Trophoblast cell (in vitro differentiated cells and primary cell): ENCODE measurements at regions not wholly inside any gene's neighbourhood (a gene's known extent, or its start where the extent isn't known, plus 50 kb on each side); places are given as distances from the start of the nearest gene placed in this dataset.
"Not testable (repeated sequence)": the region's sequence is repeated elsewhere in the genome, so short reads cannot be mapped to it uniquely, and the experiment has no call there.

ENCODE experiments used
- DNase-seq, 2 donors: peaks; one replicate each; pipeline ENCODE4 v3.0.0-alpha.2; 2016
- H2AFZ ChIP-seq: 2 replicates; pipeline ENCODE4 v1.6.1; 2013; ENCODE audit warnings: low read length, moderate library complexity, mild to moderate bottlenecking; ENCODE audit not compliant: insufficient read depth, poor library complexity
- H2AK5ac ChIP-seq: 2 replicates; pipeline ENCODE4 v1.6.1; 2013; ENCODE audit warnings: mild to moderate bottlenecking, low read length
- H2BK120ac ChIP-seq: 2 replicates; pipeline ENCODE4 v1.6.1; 2013; ENCODE audit warnings: low read length, mild to moderate bottlenecking, moderate library complexity; ENCODE audit not compliant: insufficient read depth, poor library complexity
- H2BK12ac ChIP-seq: 2 replicates; pipeline ENCODE4 v1.6.1; 2013; ENCODE audit warnings: mild to moderate bottlenecking, low read length, moderate library complexity
- H2BK5ac ChIP-seq: 2 replicates; pipeline ENCODE4 v1.6.1; 2013; ENCODE audit warnings: low read length, low read depth, moderate library complexity, mild to moderate bottlenecking; ENCODE audit not compliant: poor library complexity
- H3K14ac ChIP-seq: 2 replicates; pipeline ENCODE4 v1.6.1; 2013; ENCODE audit warnings: mild to moderate bottlenecking, low read length
- H3K18ac ChIP-seq: 2 replicates; pipeline ENCODE4 v1.6.1; 2013; ENCODE audit warnings: mild to moderate bottlenecking, low read length
- H3K23ac ChIP-seq: 2 replicates; pipeline ENCODE4 v1.6.1; 2013; ENCODE audit warnings: low read length
- H3K27ac ChIP-seq: 2 replicates; pipeline ENCODE4 v1.5.1; 2013; ENCODE audit warnings: low read depth, mild to moderate bottlenecking, inconsistent platforms, low read length, moderate library complexity
- H3K27me3 ChIP-seq: 2 replicates; pipeline ENCODE4 v1.6.1; 2013; ENCODE audit warnings: inconsistent platforms, mild to moderate bottlenecking, low read length, moderate library complexity; ENCODE audit not compliant: insufficient read depth
- H3K36me3 ChIP-seq, 2 experiments: 1 replicate in 1 of 2; 2 replicates in 1 of 2; pipeline ENCODE4 v1.6.1; 2013; ENCODE audit warnings: low read length in 2 of 2, mild to moderate bottlenecking in 2 of 2, moderate library complexity in 1 of 2; ENCODE audit not compliant: insufficient read depth in 2 of 2, control insufficient read depth in 1 of 2
- H3K4ac ChIP-seq: 2 replicates; pipeline ENCODE4 v1.6.1; 2013; ENCODE audit warnings: low read depth, mild to moderate bottlenecking, low read length, moderate library complexity
- H3K4me1 ChIP-seq, 2 experiments: 1 replicate in 1 of 2; 2 replicates in 1 of 2; pipeline ENCODE4 v1.6.1; 2013; ENCODE audit warnings: low read length in 2 of 2, mild to moderate bottlenecking in 2 of 2, moderate library complexity in 1 of 2; ENCODE audit not compliant: insufficient read depth in 2 of 2, control insufficient read depth in 1 of 2
- H3K4me2 ChIP-seq: 2 replicates; pipeline ENCODE4 v1.6.1; 2013; ENCODE audit warnings: inconsistent platforms, mild to moderate bottlenecking, low read length, moderate library complexity
- H3K4me3 ChIP-seq: 2 replicates; pipeline ENCODE4 v1.5.1; 2013; ENCODE audit warnings: mild to moderate bottlenecking, low read depth, low read length, inconsistent platforms
- H3K79me1 ChIP-seq: one replicate; pipeline ENCODE4 v1.6.1; 2013; ENCODE audit warnings: low read length
- H3K79me2 ChIP-seq: 2 replicates; pipeline ENCODE4 v1.6.1; 2013; ENCODE audit warnings: low read length, mild to moderate bottlenecking; ENCODE audit not compliant: control insufficient read depth, insufficient read depth, poor library complexity
- H3K9ac ChIP-seq: 2 replicates; pipeline ENCODE4 v1.6.1; 2013; ENCODE audit warnings: mild to moderate bottlenecking, low read length
- H3K9me3 ChIP-seq: 2 replicates; pipeline ENCODE4 v1.6.1; 2013; ENCODE audit warnings: low read depth, mild to moderate bottlenecking, control low read depth, inconsistent platforms, low read length; ENCODE audit not compliant: insufficient read depth
- H4K12ac ChIP-seq: 2 replicates; pipeline ENCODE4 v1.6.1; 2013; ENCODE audit warnings: low read depth, mild to moderate bottlenecking, low read length, moderate library complexity
- H4K8ac ChIP-seq: 2 replicates; pipeline ENCODE4 v1.6.1; 2013; ENCODE audit warnings: low read depth, mild to moderate bottlenecking, low read length, moderate library complexity
- H4K91ac ChIP-seq: one replicate; pipeline ENCODE4 v1.6.1; 2013; ENCODE audit warnings: low read depth, mild to moderate bottlenecking, low read length, moderate library complexity
- WGBS: extraction: QIAGEN DNeasy Blood & Tissue Kit; methylation state at CpG from one replicate; pipeline ENCODE4 v1.1.7; 2013; ENCODE audit warnings: missing lambda C conversion rate; ENCODE audit not compliant: insufficient read length, insufficient coverage; ENCODE audit errors: extremely low coverage; 5-methylcytosine and 5-hydroxymethylcytosine counted together

DNA sequence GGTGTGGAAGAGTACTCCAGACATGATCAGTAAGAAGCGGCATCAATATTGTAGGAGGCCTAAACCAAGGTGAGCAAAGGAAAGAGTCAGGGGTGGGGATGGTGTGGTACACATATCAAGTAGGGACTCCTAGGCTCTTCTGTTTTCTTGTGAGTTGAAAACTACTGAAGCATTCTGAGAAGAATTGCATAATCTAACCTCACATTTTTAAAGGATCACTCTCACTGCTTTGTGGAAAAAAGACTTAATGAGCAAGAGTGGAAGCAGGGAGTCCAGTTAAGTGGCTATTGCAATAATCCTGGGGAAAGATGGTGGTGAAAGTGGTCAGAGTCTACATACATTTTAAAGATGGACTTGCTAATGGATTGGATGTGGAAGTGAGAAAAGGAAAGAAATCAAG, 899.5 kb upstream of the FAM98A start:
- Histone ChIP-seq H3K4me3 (no peak overlapping the region), H3K4ac (no peak overlapping the region), H3K79me2 (no peaks in the 10 kb centered on the region), H3K9me3 (no peaks in the 10 kb centered on the region), H2AK5ac (no peak overlapping the region), H2BK120ac (no peak overlapping the region), H3K27ac (no peak overlapping the region), H4K12ac (no peak overlapping the region), H3K79me1 (no peaks in the 10 kb centered on the region), H3K36me3 (no peaks in the 10 kb centered on the region), H3K18ac (no peak overlapping the region), H3K27me3 (no peaks in the 10 kb centered on the region), H3K4me1 (no peaks in the 10 kb centered on the region), H3K4me2 (no peak overlapping the region), H3K14ac (no peak overlapping the region), H2BK12ac (no peak overlapping the region), H2AFZ (no peak overlapping the region), H3K9ac (no peak overlapping the region), H4K91ac (no peak overlapping the region), H4K8ac (no peak overlapping the region), H3K23ac (no peak overlapping the region), H2BK5ac (no peak overlapping the region)
- no CpG with 5 or more reads among the region's 1 CpG for WGBS
- DNase-seq, result no peak

DNA sequence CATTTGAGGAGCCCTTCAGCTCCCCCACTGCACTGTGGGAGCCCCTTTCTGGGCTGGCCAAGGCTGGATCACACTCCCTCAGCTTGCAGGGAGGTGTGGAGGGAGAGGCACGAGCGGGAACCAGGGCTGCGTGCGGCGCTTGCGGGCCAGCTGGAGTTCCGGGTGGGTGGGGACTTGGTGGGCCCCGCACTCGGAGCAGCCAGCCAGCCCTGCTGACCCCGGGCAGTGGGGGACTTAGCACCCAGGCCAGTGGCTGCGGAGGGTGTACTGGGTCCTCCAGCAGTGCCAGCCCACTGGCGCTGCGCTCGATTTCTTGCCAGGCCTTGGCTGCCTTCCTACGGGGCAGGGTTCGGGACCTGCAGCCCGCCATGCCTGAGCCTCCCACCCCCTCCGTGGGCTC, 895.1 kb upstream of the FAM98A start:
- H4K12ac ChIP-seq, H3K9ac ChIP-seq, H2AFZ ChIP-seq, H3K9me3 ChIP-seq, H3K79me2 ChIP-seq, H3K79me1 ChIP-seq, H3K36me3 ChIP-seq, H2AK5ac ChIP-seq, DNase-seq, H4K91ac ChIP-seq, H3K27me3 ChIP-seq, H3K27ac ChIP-seq, H3K18ac ChIP-seq, H3K23ac ChIP-seq, H2BK5ac ChIP-seq, H4K8ac ChIP-seq, H2BK120ac ChIP-seq, H3K4me2 ChIP-seq, H3K4me1 ChIP-seq, H3K4me3 ChIP-seq, H2BK12ac ChIP-seq, H3K4ac ChIP-seq, H3K14ac ChIP-seq: not testable (repeated sequence)
- WGBS, result no CpG with 5 or more reads among the region's 18 CpGs

DNA sequence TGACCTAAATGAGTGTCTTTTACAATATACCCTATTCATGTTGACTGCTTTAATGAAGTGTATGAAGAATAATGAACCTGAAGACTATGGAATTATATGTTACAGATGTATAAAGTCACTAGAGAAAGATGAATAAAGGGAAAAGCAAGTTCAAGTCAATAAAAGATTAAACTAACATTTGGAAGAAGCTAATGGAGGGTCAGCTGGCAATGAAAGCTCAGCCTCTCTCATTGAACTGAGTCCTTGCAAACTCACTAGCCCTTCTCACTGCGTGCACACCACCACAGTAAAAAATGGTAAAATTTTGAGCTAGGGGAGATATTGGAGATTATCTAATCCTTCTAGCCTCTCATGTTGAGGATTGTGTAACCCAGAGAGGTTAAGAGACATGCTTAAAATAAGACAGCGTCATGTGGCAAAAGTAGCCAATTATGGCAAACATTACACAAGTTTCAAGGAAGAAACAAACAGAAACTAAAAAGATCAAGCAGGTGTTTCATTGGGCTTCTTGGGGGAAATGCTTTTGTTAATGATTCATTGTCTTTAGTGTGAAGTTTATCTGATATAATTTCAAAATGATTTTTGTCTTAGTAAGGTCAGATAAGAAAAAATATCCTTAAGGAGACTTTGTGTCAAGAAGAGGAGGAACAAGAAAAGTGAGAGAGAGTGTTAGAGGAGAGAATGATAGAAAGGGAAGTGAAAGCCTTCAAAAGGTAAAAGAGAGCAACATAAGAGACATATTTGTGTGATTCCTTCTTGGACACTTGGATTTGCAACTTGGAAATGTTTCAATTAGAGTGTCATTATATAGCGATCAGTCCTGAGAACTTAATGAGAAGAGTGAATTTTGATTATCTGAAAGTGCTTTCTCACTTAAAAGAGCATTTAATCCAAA, 893.7 kb upstream of the FAM98A start:
- H3K4me1 ChIP-seq, result no peaks in the 10 kb centered on the region
- no CpG with 5 or more reads among the region's 3 CpGs for WGBS

DNA sequence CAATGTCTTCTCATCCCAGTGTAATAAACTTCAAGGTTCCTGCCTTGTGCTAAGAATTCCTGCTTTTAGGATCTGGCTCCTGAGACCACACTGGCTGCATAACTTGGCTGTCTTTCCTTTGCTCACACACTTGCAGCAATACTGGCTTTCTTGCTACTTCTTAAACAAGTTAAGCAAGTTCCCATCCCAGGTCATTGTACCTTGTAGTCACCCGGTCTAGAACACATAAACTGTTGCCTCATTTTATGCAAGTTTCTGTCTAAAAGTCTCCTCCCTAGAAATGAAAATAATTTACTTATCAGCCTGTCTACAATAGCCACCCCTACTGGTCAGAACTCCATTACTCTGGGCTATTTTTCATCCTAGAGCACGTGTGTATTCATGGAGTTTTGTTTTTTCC, 887.9 kb upstream of the FAM98A start:
- no peak overlapping the region for H2AK5ac ChIP-seq
- H3K18ac ChIP-seq, result no peak overlapping the region
- no peak overlapping the region for H4K91ac ChIP-seq
- H3K4me3 ChIP-seq, result no peak overlapping the region
- H2BK12ac ChIP-seq, result no peak overlapping the region
- no peak for DNase-seq
- no CpG with 5 or more reads among the region's 2 CpGs for WGBS
- no peak overlapping the region for H3K27ac ChIP-seq
- H3K9me3 ChIP-seq, result no peaks in the 10 kb centered on the region
- H4K8ac ChIP-seq, result no peak overlapping the region
- H3K4me1 ChIP-seq, result no peaks in the 10 kb centered on the region
- no peak overlapping the region for H3K4me2 ChIP-seq
- no peaks in the 10 kb centered on the region for H3K79me2 ChIP-seq
- no peaks in the 10 kb centered on the region for H3K36me3 ChIP-seq
- no peak overlapping the region for H2AFZ ChIP-seq
- H2BK5ac ChIP-seq, result no peak overlapping the region
- H2BK120ac ChIP-seq, result no peak overlapping the region
- H3K23ac ChIP-seq, result no peak overlapping the region
- no peak overlapping the region for H3K9ac ChIP-seq
- H3K4ac ChIP-seq, result no peak overlapping the region
- no peaks in the 10 kb centered on the region for H3K27me3 ChIP-seq
- H3K14ac ChIP-seq, result no peak overlapping the region
- H4K12ac ChIP-seq, result no peak overlapping the region
- H3K79me1 ChIP-seq, result no peaks in the 10 kb centered on the region

More for the DNA sequence above, 893.7 kb upstream of the FAM98A start:
- H2AFZ ChIP-seq, result no peak overlapping the region
- DNase-seq, result no peak
- H3K27me3 ChIP-seq, result no peaks in the 10 kb centered on the region
- H3K9ac ChIP-seq, result no peak overlapping the region
- no peak overlapping the region for H3K18ac ChIP-seq
- no peak overlapping the region for H3K14ac ChIP-seq
- no peak overlapping the region for H4K8ac ChIP-seq
- no peak overlapping the region for H2BK12ac ChIP-seq
- no peaks in the 10 kb centered on the region for H3K36me3 ChIP-seq
- no peak overlapping the region for H2BK5ac ChIP-seq
- H2BK120ac ChIP-seq, result no peak overlapping the region
- no peak overlapping the region for H3K23ac ChIP-seq
- no peak overlapping the region for H4K12ac ChIP-seq
- H2AK5ac ChIP-seq, result no peak overlapping the region
- no peaks in the 10 kb centered on the region for H3K9me3 ChIP-seq
- H4K91ac ChIP-seq, result no peak overlapping the region
- no peak overlapping the region for H3K4ac ChIP-seq
- no peaks in the 10 kb centered on the region for H3K79me1 ChIP-seq
- H3K4me3 ChIP-seq, result no peak overlapping the region
- H3K79me2 ChIP-seq, result no peaks in the 10 kb centered on the region
- no peak overlapping the region for H3K27ac ChIP-seq
- H3K4me2 ChIP-seq, result no peak overlapping the region
